AG04449 (cell line): ENCODE measurements at regions not wholly inside any gene's neighbourhood (a gene's known extent, or its start where the extent isn't known, plus 50 kb on each side); places are given as distances from the start of the nearest gene placed in this dataset.

Source experiments
- CTCF ChIA-PET: fragments of 350-600 bp; formaldehyde crosslinking; extraction: SDS; loops from one replicate; lab custom pipeline; 2021; ENCODE audit warnings: antibody characterized with exemption; lab: Yijun Ruan, JAX
- POLR2A ChIA-PET: fragments of 400-600, 350-600 bp; formaldehyde crosslinking; extraction: SDS; loops from one replicate; lab custom pipeline; 2020; ENCODE audit warnings: antibody characterized with exemption, inconsistent platforms; lab: Yijun Ruan, JAX
- DNase-seq: peaks from one replicate; pipeline ENCODE4 v3.0.0-alpha.2; 2010; ENCODE audit warnings: low read depth, low spot score
- H3K4me3 ChIP-seq: 2 replicates; pipeline ENCODE4 v1.5.1; 2011; ENCODE audit warnings: low read depth, mild to moderate bottlenecking, control low read depth, low read length
- TF ChIP-seq, protein P1 (sequence below): IDR thresholded peaks from one replicate; pipeline ENCODE4 v1.5.1; 2011; ENCODE audit warnings: mild to moderate bottlenecking, moderate library complexity, low read length, control low read depth, inconsistent platforms; ENCODE audit not compliant: insufficient read depth; ENCODE audit errors: missing control alignments

DNA sequence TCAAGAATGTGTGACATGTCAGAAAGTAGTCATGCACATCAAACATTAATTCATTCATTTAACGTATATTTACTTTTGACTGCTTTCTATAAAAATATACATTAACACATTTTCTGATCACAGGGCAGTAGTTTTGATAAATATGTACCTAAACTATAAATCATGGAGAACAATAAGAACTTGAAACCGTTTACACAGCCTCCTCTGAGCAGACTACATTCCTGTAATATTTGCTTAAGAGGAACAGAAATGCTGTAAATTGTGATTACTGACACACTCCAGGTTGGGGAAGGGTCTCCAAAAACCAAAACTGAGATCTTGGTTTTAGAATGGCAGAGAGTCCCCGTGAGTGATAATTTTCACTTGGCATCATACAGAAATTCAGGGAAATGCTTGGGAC, 120.7 kb upstream of the PPARGC1A start:
- TF ChIP-seq, protein P1, sequence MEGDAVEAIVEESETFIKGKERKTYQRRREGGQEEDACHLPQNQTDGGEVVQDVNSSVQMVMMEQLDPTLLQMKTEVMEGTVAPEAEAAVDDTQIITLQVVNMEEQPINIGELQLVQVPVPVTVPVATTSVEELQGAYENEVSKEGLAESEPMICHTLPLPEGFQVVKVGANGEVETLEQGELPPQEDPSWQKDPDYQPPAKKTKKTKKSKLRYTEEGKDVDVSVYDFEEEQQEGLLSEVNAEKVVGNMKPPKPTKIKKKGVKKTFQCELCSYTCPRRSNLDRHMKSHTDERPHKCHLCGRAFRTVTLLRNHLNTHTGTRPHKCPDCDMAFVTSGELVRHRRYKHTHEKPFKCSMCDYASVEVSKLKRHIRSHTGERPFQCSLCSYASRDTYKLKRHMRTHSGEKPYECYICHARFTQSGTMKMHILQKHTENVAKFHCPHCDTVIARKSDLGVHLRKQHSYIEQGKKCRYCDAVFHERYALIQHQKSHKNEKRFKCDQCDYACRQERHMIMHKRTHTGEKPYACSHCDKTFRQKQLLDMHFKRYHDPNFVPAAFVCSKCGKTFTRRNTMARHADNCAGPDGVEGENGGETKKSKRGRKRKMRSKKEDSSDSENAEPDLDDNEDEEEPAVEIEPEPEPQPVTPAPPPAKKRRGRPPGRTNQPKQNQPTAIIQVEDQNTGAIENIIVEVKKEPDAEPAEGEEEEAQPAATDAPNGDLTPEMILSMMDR, result no peak
- no peak for DNase-seq
- H3K4me3 ChIP-seq, result no peak overlapping the region
- POLR2A ChIA-PET, result no interaction called here
- CTCF ChIA-PET, result no interaction called here

DNA sequence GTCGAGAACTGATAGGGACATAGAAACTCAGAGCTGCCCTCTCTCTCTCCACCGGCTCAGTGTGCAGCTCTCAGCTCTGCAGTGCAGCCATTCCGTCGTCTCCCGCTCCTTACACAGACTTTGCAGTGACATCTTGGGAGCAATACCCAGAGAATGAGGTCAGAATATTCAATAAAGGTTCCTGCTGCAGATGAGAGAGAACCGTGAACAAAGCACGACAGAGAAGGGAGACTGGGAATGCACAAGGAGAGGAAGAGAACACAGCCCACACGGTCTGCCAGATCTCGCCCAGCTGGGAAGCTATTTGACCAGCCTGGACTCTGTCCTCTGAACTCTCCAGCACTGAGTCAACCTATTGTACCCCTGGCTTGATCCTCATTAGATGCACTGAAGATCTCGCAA, 118.0 kb upstream of the PPARGC1A start:
- TF ChIP-seq, protein P1, result no peak

DNA sequence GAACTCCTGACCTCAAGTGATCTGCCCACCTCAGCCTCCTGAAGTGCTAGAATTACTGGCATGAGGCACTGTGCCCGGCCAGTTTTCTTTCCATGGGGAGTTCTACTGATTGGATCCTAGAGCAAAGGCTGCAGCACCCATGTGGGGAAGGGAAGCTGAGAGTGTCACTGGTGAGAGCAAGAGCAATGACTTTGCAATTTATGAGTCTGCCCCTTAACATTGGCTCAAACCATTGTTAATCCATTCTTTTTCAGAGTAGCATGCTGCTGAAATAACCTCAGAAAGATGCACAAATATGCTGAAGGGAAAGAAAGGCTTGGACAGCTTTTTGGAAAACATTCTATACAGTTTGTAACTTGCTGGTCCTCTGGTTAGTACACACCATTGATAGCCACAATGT, 116.4 kb upstream of the PPARGC1A start:
- ChIA-PET POLR2A (no interaction called here), CTCF (no interaction called here)
- TF ChIP-seq, protein P1, result no peak
- no peak for DNase-seq
- no peak overlapping the region for H3K4me3 ChIP-seq

More for the DNA sequence above, 118.0 kb upstream of the PPARGC1A start:
- POLR2A ChIA-PET, result no interaction called here
- CTCF ChIA-PET, result no interaction called here
- H3K4me3 ChIP-seq, result no peak overlapping the region
- DNase-seq, result no peak

DNA sequence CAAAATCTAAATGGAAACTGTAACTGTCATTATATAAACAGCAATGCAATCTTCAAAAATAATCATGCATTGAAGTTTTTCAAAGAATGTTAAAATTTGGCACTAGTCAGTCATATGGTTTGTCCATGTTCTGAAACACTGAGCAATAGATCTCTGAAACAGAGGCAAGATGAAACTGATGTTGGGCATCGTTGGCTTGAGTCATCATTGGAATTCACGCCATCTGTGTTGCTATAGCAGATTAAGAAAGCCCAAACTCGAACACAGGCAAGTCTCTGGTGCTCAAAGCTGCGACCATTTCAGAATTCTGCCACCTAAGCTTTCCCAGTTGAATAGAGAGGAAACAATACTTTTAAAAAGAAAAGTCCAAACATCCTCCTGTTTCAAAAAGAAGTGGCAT, 114.1 kb upstream of the PPARGC1A start:
- TF ChIP-seq, protein P1, result no peak
- H3K4me3 ChIP-seq, result no peak overlapping the region
- DNase-seq, result no peak
- ChIA-PET CTCF (no interaction called here), POLR2A (no interaction called here)

DNA sequence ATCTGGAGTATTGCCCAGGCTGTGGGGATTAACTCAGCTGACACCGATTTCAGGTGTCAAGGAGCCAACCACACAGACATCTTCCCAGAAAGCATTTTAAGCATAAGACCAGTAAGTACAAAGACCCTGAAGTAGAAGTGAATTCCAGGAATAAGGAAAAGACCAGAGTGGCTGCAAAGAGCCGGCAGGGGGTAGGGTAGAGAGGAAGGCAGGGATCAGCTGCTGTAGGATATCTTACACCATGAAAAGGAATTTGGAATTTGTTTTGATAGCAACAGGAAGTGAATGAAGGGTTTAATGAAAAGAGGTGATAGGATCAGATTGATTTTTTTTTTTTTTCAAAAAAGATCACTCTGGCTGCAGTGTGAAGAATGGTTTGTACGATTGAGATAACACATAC, 113.6 kb upstream of the PPARGC1A start:
- ChIA-PET POLR2A (no interaction called here), CTCF (no interaction called here)
- no peak overlapping the region for H3K4me3 ChIP-seq
- no peak for DNase-seq
- TF ChIP-seq, protein P1, result no peak

DNA sequence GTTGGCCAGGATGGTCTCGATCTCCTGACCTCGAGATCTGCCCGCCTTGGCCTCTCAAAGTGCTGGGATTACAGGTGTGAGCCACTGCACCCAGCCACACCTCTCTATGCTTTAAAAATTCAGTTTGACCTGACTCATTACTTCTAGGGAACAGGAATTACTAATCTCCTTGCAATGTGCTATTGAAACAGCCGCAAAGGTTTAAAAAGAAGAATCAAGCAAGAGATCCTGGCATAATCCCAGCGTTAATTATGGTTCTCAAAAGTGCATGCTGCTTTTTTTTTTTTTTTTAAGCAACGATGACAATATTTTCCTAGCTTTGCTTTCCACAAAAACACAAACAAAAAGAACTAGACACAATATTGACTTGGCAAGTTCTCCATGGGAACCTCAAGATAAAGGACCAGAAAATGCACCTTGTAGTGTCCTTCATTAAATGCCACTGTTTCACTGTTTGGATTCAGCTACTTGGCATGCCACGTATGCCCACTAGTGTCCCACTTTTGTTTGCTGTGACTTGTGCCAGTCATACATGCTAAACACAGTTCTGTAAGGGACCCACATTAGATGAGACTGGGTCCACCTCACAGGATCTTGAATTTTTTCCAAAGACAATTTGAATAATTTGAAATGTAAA, 112.6 kb upstream of the PPARGC1A start:
- ChIA-PET CTCF (no interaction called here), POLR2A (no interaction called here)
- no peak for DNase-seq

More for the DNA sequence above, 112.6 kb upstream of the PPARGC1A start:
- TF ChIP-seq, protein P1, result no peak
- no peak overlapping the region for H3K4me3 ChIP-seq
